Vagina (tissue), 2 donors: ENCODE measurements at regions not wholly inside any gene's neighbourhood (a gene's known extent, or its start where the extent isn't known, plus 50 kb on each side); places are given as distances from the start of the nearest gene placed in this dataset.

ENCODE experiments used
- POLR2A ChIP-seq, 2 donors: fragments of 450-650 bp; IDR thresholded peaks; one replicate each; pipeline ENCODE4 v1.6.1; 2017; ENCODE audit warnings: antibody characterized with exemption in 2 of 2, mild to moderate bottlenecking in 2 of 2, moderate library complexity in 2 of 2
- POLR2AphosphoS5 ChIP-seq, 2 donors: sonication (generic); formaldehyde crosslinking; IDR thresholded peaks; one replicate each; pipeline ENCODE4 v1.9.0; 2017; ENCODE audit warnings: antibody characterized with exemption in 2 of 2, mild to moderate bottlenecking in 2 of 2, low read depth in 1 of 2; ENCODE audit not compliant: insufficient read depth in 1 of 2
- TF ChIP-seq, protein P1 (sequence below), 3 experiments: fragments of 450-650 bp in 2 of 3; fragments of 200-600 bp in 1 of 3; sonication (generic) in 1 of 3; IDR thresholded peaks; one replicate each; pipeline ENCODE4 v1.5.1; 2017 to 2019; ENCODE audit warnings: antibody characterized with exemption in 3 of 3, mild to moderate bottlenecking in 2 of 3, moderate library complexity in 2 of 3

DNA sequence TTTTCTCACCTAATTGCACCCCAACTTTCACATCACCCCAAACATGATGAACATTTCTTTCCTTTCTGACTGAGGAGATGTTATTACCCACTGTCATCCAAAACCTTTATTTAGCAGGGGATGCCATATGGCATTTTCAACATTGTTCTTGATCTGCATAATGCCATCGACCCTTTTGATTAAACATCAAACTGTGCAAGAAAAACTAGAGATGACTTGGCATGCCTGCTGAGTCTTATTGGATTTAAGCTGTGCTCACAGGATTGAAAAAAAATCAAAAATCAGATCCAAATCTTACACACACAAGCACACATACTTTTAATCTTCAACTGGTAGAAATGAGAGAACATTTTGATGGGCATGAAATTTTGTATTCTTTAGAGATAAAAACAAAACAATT, 536.0 kb downstream of the TMX3 start:
- TF ChIP-seq, protein P1, sequence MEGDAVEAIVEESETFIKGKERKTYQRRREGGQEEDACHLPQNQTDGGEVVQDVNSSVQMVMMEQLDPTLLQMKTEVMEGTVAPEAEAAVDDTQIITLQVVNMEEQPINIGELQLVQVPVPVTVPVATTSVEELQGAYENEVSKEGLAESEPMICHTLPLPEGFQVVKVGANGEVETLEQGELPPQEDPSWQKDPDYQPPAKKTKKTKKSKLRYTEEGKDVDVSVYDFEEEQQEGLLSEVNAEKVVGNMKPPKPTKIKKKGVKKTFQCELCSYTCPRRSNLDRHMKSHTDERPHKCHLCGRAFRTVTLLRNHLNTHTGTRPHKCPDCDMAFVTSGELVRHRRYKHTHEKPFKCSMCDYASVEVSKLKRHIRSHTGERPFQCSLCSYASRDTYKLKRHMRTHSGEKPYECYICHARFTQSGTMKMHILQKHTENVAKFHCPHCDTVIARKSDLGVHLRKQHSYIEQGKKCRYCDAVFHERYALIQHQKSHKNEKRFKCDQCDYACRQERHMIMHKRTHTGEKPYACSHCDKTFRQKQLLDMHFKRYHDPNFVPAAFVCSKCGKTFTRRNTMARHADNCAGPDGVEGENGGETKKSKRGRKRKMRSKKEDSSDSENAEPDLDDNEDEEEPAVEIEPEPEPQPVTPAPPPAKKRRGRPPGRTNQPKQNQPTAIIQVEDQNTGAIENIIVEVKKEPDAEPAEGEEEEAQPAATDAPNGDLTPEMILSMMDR (IDR thresholded peaks at IDR 0.05): no peak
- no peak for TF ChIP-seq POLR2A (IDR thresholded peaks at IDR 0.05)
- TF ChIP-seq POLR2AphosphoS5 (IDR thresholded peaks at IDR 0.05; ENCODE audit: insufficient read depth in 1 of 2, low read depth in 1 of 2): no peak
